Activated effector memory CD4-positive, alpha-beta T cell treated with anti-CD3 and anti-CD28 coated beads, Interleukin-2, amount 50 U/mL, for 16 hours (primary cell): ENCODE measurements at regions not wholly inside any gene's neighbourhood (a gene's known extent, or its start where the extent isn't known, plus 50 kb on each side); places are given as distances from the start of the nearest gene placed in this dataset.
"Not testable (repeated sequence)": the region's sequence is repeated elsewhere in the genome, so short reads cannot be mapped to it uniquely, and the experiment has no call there.

Source experiments
- DNase-seq: peaks from one replicate; pipeline ENCODE4 v3.0.0-alpha.2; 2020

GRCh38 chrX:20693078-20693477 is 426.4 kb upstream of the RPS6KA3 start:
- DNase-seq, result no peak

DNA sequence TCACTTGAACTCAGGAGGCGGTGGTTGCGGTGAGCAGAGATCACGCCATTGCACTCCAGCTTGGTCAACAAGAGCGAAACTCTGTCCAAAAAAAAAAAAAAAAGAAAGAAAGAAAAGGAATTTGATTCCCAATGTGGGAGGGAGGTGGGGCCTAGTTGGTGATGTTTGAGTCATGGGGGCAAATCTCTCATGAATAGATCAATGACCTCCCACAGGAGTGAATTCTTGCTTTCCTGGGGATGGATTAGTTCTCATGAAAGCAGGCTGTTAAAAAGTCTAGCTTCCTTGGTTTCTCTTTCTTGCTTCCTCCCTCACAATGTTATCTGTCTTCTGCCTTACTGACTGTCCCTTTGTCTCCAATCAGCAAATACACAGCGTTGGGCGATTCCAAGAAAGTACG is 419.5 kb upstream of the RPS6KA3 start:
- DNase-seq, result no peak

DNA sequence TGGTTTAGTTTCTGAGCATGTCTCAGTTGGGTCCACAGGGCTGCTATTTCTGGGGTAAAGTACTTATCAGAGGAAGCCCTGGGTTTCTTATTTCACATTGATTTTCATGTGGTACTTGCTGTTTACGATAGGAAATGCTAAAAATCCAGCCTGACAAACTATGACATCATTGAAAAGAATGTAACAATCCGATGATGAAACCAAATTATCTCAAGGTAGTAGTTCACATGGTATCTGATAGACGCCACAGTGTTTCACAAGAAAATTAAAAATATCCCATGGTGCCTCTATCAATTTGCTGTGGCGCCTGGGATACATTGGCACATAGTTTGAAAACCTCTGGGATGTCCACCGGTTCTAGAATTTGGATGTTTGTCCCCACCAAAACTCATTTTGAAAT is 418.9 kb upstream of the RPS6KA3 start:
- no peak for DNase-seq

DNA sequence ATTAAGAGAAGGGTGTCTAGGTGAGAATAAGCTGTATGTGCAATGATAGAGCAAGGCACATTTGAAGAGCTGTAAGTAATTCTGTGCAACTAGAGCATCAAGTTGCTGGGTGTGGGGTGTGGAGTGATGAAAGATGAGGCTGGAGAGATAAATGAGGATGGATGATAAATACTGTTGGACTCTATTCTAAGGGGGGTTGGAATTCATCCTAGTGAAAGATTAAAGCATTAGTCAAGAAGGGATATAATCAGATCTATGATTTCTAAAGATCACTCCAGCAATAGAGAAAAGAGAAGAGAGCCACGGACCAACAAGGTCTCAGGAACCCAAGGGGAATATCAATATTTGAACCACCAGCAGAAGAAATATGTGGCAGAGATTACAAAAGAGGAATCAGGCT is 415.0 kb upstream of the RPS6KA3 start:
- no peak for DNase-seq

- no peak for DNase-seq
These were observed 414.3 kb upstream of the RPS6KA3 start for GRCh38 chrX:20680998-20681397.

GRCh38 chrX:20672476-20672875 is 405.8 kb upstream of the RPS6KA3 start:
- no peak for DNase-seq

- not testable (repeated sequence) for DNase-seq
These were observed 405.0 kb upstream of the RPS6KA3 start for GRCh38 chrX:20671746-20672145.

- DNase-seq, result no peak
These were observed 403.9 kb upstream of the RPS6KA3 start for GRCh38 chrX:20670611-20671010.

GRCh38 chrX:20668550-20668949 is 401.8 kb upstream of the RPS6KA3 start:
- no peak for DNase-seq

DNA sequence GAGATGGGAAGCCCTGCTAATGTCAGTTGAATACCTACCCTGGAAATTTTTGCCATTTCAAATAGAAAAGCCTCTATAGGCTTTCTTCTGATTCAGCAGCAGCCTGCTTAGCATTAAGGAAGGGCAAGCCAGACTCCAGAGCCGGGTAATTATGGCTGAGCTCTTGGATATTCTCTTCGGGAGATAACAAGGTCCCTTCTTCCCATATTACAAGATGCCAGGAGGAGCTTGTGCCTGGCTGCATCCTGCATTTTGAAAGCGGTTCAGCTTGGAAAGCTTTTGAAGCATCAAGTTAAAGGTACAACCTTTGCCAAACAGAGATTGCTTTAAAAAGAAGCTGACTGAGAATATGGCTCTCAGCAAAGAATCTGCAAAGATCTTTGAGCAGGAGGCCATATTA is 399.6 kb upstream of the RPS6KA3 start:
- no peak for DNase-seq

DNA sequence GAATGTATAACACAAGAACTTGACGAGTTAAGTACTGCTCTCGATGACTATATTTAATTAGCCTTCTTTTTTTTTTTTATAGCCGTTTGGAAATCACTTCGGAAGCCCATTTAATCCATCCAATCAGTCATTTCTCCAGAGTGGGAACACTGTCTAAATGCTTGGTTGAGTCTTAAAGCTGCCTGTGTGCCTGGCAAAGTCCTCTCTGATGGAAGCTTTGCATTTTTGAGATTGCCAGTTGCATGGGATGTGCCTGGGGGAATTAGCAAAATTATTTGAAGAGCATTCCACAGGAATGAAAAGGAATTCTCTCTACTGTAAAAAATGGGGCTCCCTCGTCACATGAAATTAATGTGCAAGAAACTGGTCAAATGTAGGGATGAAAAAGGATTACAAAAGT is 398.8 kb upstream of the RPS6KA3 start:
- no peak for DNase-seq

GRCh38 chrX:20664774-20665173 is 398.1 kb upstream of the RPS6KA3 start:
- DNase-seq, result no peak

DNA sequence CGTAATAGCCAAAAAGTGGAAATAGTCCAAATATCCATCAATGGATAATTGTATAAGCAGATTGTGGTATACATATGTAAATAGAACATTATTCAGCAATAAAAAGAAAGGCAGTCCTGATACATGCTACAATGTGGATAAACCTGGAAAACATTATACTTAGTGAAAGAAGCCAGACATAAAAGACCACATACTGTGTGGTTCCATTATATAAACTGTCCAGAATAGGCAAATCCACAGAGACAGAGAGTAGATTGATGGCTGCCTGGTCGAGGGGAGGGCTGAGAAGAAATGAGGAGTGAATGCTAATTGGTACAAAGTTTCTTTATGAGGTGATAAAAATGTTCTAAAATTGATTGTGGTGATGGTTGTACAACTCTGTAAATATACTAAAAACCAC is 397.4 kb upstream of the RPS6KA3 start:
- no peak for DNase-seq

GRCh38 chrX:20663336-20663735 is 396.6 kb upstream of the RPS6KA3 start:
- no peak for DNase-seq

DNA sequence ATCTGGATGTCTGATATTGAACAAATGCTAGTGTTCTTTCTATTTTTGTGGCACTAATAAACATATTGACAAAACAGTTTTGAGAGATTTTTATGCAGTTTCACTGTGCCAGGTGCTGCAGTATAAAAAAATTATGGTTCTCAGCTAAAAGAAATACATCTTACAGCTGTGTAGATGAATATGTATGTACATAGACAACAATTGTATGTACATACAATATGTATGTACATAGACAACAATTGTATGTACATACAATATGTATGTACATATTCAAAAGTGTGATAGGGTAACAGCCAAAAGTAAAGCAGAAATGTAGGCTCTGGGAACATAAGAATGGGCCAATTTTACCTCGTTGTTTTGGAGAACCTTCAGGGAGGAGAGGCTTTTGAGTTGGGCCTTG is 390.0 kb upstream of the RPS6KA3 start:
- no peak for DNase-seq

- no peak for DNase-seq
These were observed 387.9 kb upstream of the RPS6KA3 start for GRCh38 chrX:20654596-20655106.

- DNase-seq, result no peak
These were observed 386.4 kb upstream of the RPS6KA3 start for GRCh38 chrX:20653070-20653469.

DNA sequence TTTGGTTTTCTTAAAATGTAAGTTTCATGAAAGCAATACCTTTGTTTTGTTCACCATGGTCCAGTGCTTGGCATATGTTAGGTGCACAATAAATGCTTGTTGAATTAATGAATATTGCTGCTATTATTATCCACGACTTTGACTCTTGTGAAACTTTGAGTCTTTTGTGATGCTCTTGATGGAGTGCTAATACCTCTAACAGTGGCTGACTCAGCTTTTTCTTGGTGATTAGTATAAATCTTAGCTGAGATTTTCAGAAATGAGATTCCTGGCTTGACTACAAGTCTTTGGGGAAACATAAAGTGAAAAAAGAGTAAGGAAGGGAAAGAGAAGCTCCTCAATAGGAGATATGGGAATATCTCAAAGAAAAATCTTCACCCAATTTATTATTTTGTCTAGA is 375.2 kb upstream of the RPS6KA3 start:
- no peak for DNase-seq

DNA sequence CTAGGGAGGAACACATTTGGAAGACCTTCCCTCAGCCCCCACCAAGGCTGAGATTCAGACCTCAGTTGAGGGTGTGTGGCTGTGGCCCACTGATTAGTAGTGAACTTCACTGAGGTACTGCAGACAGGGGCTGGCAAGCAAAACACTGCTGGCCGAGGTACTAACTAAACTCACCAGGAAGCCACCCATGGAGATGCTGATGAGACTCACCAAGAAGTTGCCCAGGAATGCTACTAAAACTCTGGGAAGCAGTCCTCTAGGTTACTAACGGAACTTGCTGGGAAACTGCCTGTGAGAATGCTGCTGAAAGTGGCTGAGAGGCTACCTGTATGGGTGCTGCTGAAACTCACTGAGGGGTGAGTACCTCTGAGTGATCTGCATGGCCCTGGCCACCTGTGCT is 372.4 kb upstream of the RPS6KA3 start:
- no peak for DNase-seq

- no peak for DNase-seq
These were observed 370.6 kb upstream of the RPS6KA3 start for GRCh38 chrX:20637351-20637750.

DNA sequence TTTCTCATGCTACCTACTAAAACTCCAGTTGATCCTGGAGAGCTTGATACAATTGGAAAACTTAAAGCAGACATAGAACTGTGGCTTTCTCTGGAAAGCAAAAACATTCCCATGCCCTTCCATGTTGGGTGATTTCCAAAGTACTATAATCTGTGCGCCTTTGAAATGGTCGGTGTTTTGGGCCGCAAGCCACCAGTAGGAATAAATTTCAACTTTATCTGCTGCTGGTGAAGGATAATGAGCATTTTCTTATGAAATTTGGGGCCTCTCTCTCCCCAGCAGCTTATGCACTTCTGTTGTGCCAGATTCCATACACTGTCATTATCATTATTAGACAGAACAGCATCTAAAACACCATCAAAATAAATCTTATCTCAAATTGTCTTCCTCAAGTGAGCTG is 366.7 kb upstream of the RPS6KA3 start:
- DNase-seq, result no peak

DNA sequence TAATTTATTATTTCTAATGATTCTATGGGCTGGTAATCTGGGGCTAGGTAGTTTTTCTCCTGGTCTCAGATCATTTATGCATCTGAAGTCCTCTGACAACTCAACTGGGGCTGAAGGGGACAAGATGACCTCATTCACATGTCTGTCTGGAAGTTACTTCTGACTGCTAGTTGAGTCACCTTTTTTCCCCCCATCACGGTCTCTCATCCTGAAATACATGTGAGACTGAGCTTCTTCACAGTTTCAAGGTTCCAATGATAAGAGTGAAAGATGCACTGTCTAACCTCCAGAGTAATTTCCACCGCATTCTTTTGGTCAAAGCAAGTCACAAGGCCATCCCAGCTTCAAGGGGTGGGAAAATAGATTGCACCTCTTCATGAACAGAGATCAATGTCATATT is 356.7 kb upstream of the RPS6KA3 start:
- no peak for DNase-seq

GRCh38 chrX:20620306-20620705 is 353.6 kb upstream of the RPS6KA3 start:
- DNase-seq, result no peak

GRCh38 chrX:20609916-20610415 is 343.3 kb upstream of the RPS6KA3 start:
- no peak for DNase-seq

- DNase-seq, result no peak
These were observed 340.1 kb upstream of the RPS6KA3 start for GRCh38 chrX:20606831-20607230.

- DNase-seq, result no peak
These were observed 330.1 kb upstream of the RPS6KA3 start for GRCh38 chrX:20596856-20597255.
